Activated T-cell treated with anti-CD3 and anti-CD28 coated beads, Interleukin-2, amount 50 U/mL, for 1 hour (primary cell): ENCODE measurements at regions not wholly inside any gene's neighbourhood (a gene's known extent, or its start where the extent isn't known, plus 50 kb on each side); places are given as distances from the start of the nearest gene placed in this dataset.

ENCODE experiments used
- DNase-seq: peaks from one replicate; pipeline ENCODE4 v3.0.0-alpha.2; 2020

DNA sequence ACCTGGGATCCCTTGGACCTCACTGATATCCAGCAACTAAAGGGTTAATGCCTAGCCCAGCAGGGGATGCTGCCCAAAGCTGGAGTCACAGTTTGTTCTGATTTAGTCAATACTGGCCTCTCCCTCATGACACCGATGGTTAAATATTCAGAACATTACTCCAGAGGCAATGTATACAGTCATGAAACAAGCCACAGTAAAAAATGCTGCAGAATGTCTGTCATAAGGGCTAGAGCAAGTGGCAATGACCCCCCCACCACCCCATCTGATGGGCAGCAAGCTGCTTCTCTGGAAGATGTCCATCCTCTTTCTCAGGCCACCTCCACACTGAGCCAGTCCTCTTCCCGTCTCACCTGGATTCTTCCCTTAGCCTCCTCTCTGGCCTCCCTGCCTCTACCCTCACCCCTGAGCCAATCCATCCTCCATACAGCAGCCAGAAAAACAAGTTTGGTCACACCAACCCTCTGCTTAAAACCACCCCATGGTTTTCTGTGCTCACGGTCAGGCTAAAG, 99.0 kb upstream of the KCNG1 start:
- DNase-seq, result no peak

DNA sequence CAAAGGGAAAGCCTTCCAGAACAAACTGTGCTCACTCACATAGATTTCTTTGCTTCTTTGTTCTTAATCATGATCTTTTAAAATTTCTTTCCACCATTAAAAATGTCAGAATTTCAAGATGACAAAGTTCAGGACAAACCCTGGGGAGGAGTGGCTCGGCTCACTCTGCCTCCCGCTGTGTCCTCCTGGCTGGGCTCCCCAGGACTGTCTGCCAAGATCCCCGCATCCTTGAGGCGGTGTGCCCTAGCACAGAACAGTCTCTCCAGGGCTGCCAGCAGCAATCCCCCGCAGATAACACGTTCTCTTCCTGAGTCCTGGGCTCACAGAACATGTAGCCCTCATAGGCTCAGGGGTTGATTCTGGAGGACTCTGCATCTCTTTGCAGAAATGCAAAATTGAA, 98.4 kb upstream of the KCNG1 start:
- DNase-seq, result no peak

DNA sequence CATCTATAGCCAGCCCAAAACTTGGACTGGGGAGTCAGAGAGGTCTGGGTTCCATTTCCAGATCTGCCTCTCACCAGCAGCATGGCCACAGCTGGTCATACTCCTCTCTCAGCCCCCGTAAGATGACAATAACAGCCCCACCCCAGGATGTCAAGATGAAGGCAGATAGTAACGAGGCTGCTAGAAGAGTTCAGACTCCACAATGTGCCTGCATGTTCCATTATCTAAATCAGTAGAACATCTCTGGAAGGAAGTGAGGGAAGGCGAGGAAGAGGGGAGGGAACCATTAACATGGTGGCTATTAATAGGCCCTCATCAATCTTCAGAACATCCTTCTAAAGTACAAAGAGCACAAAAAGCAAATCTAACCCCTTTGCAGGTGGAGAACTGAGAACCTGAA, 98.0 kb upstream of the KCNG1 start:
- no peak for DNase-seq

DNA sequence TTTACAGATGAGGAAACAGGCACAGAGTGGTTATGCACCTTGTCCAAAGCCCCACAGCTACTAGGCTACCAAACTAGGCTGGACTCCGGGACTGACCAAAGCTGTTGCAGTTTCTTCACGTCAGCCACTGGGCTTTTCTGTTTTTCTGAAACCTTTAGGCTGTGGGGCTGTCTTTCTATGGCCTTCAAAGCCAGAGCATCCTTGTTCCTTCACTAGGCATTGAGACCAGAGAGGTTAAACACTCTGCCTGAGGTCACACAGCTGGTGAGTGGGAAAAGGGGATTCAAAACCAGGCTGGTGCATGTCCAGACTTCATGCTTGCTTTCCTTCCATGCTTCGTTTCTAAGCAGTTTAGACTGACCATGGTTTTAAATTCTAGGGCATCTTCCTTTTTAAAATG, 97.5 kb upstream of the KCNG1 start:
- no peak for DNase-seq

DNA sequence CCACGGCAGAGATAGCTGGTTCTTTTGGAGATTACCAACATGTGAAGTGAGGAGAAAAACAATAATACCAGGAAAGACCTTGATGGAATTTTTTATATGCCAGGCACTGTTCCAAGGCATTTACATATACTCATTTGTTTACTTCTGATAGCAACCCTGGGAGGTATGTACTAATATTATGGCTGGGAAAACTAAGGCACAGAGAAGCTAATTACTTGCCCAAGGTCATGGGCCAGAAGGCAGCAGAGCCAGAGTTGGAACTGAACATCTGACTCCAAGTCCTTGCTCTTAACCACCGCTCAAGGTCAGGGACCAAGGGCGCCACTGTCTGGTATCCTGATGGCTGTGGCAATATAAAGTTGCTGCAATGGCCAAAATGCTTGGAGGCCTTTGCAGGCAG, 97.0 kb upstream of the KCNG1 start:
- DNase-seq, result no peak

DNA sequence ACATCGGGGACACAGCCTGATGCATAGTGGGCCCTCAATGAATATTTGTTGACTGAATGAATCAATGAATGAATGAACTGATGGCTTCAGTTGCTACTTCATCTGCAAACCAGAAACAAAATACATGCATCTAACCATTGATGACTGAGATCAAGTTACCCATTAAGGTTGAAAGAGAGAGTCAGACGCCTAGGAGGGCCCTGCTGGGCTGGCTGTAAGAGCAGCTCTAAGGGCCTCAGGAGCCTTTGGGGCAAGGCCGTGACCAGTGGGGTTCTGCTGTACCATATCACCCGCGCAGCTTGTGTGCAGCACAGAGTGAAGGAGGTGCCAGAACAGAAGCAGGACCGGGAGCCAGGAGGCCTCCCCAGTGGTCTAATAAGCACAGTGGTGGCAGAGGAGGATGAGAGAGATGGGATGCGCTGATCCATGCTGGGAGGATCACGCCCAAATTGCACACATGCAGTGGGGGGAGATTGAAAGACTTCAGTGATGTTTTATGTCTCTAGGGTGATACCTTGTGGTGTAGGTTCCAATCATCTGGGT, 96.1 kb upstream of the KCNG1 start:
- DNase-seq, result no peak

DNA sequence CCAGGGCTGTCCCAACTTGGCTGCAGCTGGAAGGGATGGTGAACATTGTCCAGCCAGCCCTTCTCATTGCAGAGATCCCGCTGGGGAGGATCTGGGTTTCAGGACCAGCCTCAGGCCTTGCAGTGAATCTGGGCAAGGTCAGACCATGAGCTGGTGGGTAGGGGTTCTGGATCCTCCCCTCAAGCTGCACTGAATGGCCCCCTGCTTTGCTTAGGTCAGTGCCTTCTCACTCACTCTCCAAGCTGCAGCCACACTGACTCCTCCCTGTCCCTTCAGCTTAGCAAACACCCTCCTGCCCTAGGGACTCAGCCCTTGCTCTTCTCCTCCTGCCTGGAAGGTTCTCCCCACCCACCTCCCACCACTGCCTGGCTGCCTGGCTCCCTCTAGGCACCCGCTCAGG, 95.3 kb upstream of the KCNG1 start:
- no peak for DNase-seq

DNA sequence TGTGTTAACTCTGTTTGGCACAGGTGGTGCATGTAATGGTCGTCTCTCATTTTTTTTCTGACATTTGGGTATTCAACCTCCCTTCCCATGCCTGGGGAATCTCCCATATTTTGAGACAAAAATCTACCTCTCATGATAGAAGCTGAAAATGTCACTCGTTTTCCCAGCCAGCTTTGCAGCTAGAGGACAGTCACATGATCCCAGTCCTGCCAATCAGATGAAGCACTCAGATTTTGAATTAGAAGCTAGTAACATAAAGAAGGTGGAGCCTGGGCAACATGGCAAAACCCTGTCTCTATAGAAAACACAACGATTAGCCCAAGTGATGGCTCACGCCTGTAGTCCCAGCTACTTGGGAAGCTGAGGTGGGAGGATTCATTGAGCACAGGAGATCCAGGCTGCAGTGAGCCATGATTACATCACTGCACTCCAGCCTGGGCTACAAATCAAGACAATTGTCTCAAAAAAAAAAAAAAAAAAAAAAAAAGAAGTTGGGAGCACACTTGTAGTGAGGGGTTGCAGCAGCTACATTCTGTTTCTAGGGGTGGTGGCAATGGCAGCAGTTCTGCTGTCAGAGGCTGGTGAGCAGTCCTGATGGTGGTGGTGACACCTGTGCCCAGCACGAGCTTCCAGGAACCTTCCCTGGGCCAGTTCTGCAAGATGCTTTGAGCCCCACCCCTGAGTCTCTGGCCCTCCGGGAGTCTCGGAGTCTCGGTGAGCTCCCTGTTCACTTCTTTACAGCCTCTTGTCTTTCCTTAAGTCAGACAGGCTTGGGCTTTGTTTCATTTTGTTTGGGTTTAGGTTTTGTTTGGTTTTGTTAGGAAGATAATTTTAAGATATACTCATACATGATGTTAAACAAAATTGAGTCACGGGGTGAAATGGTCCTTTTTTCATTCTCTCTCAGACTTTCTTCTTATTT, 94.1 kb upstream of the KCNG1 start:
- DNase-seq, result no peak

DNA sequence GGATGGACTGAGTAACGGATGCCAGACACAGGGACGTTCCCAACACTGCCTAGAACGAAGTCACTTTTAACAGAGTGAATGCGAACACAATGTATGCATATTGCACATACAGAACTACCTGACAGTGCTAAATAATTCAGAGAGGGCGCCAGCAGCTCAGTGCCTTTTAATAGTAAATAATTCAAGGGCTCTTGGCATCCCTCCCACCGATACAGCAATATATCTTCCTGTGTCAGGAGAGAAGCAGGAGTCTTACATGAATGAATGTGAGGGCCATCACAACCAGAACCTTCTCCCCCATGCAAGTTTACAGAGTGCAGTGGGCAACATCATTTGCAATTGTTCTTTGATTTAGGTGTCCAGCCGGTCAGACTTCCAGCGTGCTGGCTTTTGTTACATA, 88.4 kb upstream of the KCNG1 start:
- no peak for DNase-seq

DNA sequence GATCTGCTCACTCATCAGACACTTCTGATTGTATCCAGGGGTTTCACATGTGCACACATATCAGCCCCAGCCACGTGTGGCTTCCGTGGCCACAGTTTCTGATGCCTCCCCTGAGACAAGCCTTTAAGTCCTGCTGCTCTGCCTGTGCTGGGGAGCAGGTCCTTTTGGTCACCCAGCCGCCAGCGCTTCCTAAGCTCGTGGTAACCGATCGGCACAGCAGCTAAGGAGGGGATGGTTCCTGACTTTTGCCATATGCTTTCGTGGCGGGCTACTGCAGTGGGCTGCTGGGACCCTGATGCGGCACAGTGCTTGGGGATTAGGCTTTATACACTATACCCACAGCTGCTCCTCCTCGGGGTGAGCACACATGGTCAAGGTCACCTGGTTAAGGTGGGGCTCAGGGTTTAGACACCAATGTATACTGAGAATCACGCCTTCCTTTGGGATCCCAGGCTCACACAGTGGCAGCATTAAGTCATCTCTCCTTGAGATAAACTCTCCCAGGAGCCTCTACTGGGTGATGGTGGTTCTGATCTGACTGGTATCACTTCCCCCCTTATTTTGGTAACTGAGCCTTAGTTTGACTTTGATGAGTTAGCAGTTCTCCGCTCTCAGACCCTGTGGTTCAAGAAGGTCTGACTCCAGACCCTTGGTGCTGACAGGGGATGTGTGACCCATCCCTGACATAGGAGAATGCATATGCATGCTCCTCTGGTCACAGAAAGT, 85.9 kb upstream of the KCNG1 start:
- DNase-seq, result no peak

DNA sequence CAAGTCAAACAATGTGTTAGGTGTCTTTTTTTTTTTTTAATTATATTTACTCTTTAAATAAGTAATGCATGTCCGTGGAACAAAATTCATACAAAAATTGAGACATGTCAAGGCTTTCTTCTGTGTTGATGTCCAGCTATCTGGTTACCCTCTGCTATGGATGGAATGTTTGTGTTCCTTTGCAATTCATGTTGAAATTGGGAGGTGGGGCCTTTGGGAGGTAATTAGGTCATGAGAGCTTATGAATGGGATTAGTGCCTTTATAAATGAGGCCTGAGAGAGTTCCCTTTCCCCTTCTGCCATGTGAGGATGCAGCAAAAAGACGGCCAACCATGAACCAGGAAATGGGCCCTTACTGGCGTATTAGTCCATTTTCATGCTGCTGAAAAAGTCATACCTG, 83.1 kb upstream of the KCNG1 start:
- no peak for DNase-seq

DNA sequence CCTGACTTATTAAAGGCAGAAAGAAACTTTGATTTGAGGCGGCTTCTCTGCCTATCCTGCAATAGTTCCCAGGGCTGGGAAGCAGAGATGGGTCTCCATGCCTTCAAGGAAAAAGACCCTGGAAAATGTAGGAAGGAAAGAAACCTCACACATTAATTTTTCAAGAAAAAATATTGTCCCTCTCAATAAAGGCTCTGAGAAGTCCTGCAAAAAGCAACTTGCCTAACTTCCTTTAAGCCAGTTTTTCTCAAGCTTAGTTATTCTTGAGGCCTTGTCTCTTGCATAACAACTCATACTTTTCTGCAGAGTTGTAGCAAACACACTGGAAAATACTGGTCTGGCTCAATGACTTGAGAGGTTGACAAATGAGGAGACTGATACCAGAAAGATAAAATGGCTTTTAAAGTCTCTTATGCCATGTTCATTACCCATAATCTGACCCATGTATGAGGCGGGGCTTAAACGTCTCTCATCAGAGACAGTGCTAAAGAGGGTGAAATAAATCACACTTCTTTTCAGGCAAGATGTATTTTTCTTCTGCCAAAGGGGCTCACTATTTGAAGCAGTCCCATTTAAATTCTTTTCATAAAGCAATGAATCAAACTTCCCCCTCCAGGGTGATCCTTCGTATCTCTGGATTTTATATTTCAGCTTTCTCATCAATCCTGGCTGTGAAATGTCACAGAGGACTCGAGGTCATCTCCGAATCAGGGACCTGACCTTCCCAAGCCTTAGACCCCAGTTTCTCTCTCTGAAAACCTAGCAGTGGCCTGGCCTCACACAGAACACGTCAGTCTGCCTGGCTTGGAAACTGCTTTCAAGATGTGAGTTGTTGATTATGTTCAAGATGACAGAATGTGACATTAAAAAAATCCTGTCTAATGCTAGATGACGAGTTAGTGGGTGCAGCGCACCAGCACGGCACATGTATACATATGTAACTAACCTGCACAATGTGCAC, 82.3 kb upstream of the KCNG1 start:
- no peak for DNase-seq

DNA sequence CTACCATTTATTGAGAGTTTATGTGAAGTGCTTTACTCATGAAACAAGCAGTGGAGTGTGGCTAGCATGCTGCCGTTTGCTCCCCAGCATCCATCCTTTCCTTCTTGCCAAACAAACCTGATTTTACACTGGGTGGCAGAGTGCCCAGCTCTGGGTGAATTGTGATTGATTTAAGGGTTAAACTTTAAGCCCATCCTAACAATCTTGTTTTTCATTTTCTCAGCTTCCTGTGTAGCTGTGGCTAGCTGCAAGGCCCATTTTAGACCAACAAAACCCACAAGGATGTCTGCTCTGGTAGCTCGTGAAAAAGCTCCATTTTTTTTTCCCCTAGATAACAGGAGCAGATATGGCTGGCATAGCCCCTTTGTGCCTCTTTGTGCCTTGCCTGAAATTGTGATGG, 77.7 kb upstream of the KCNG1 start:
- no peak for DNase-seq

DNA sequence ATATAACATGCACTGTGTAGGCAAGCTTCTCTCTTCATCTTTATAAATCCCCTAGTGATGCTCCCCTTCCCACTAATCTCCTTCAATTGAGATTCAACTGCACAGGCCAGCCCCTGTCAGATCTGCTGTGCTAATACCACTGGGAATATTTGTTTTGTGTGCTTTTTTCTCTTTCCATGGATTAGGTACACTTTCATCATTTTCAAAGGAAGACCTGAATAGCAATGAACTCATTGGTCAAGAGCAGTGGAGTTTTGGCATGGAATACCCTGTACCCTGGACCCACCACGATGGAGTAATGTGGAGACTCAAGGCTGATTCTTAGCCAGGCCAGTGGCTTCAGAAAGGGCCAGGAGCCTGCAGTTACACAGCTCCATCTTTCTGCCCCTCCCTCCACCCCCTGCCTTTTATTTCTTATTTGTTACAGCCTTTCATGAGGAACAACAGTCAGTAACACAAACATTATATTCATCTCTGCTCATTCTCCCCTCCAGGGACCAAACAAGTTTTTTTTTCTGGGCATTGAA, 75.4 kb upstream of the KCNG1 start:
- no peak for DNase-seq

DNA sequence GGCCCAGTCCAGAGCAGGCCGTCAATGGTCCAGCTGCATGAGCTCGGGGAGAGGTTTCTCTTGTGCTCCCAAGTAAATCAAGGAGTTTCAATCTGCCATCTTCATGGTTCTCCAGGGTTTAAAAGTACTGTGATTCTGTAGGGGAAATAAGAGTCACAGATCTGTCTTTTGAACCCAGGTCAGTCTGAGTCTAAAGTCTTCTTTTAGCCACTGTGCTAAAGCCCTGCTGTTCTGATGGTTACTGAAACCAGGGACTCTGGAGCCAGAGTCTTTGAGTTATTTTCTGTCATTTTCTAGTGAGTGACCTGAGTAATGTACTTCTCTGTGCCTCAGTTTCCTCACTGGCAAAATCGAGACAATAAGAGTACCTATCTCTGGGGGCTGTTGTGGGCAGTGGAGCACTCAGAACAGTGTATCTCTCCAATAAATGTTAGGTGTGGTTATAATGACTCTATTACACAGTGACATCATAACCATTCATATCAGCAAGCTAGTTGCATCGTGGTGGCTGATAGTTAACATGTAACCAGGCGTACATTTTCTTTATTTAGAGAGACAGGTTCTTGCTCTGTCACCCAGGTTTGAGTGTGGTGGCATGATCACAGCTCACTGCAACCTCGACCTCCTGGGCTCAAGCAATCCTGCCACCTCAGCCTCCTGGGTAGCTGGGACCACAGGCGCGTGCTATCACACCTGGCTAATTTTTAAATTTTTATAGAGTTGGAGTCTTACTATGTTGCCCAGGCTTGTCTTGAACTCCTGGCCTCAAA, 74.6 kb upstream of the KCNG1 start:
- DNase-seq, result no peak

DNA sequence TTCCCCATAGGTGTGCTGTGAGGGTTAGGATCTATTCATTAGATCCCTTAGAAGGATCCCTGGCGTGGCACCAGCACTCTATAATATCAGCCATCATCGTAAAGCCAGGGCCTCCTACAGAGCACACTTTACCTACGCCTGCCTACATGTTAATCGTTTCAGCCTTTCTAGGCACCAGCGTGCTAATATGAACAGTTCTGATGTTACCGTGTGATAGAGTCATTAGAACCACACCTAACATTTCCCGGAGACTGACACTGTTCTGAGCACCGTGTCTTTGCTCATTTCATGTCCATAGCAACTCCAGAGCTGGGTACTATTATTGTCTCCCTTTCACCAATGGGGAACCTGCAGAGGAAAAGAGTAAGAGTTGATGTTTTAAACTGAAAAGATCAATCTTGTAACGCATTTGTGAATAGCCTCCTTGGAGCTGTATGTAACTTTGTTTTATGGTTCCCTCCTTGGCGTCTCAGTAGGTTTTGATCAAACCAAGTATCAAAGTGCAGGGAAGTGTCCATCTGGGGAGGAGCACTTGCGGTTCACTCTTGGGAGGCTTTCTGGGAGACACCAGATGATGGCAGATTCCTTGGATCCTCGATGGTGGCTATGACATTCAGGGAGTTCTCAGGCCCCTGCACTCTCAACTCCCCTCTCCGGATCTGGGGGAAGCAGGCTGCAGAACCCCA, 73.8 kb upstream of the KCNG1 start:
- DNase-seq, result no peak

DNA sequence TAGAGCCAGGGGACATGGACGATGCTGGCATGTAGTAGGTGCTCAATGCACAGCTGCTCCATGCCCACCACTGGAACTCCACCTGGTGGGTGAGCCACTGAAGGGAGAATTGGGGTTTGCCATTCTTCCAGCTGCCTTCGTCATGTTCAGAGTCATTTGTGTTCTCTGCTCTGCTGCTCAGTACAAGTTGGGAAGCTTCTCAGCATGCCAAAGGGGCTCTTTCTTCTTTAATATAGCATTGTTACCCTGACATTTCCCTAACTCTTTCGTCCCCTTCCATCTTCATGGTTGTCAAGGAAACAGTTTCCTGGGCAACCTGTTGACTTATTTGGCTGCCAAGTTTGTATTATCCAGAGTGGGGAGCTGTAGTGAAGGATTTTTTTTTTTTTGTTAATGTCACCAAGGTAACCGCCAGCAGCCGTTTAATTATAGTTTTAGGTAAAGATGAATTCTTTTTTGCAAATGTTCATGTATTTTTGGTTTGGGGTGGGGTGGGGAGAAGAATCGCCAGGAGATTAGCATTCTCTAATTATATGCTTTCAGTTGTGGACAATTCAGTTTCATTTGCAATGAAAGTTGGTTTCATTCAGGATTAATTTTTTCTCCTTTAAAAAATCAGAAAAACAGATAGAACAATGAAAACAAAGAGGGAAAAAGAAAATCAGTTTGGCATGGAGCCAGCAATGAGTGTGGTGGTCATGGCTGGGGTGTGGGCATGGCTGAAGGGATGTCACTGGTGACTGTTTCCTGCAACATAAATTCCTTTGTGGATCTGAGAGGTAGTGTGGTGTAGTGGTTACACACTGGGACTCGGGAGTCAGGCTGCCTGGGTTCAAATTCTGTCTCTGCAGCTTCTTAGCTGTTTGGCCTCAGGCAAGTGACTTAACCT, 73.0 kb upstream of the KCNG1 start:
- DNase-seq, result no peak

DNA sequence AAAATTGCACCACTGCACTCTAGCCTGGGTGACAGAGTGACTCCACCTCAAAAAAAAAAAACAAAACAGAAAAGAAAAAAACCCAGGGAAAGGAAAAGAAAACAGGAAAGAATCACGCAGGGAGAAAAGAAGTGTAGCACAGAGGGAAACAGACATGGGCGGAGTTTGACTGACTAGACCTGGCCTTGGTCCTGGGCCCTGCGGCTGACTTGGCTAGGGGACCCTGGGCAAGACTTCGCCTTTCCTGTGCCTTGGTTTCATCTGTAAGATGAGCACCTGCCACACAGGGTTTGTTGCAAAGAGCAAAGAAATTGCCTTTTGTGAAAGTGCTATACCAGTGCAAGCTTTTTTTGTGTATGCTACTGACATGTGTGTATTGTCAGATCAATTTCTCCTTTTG, 71.3 kb upstream of the KCNG1 start:
- no peak for DNase-seq

DNA sequence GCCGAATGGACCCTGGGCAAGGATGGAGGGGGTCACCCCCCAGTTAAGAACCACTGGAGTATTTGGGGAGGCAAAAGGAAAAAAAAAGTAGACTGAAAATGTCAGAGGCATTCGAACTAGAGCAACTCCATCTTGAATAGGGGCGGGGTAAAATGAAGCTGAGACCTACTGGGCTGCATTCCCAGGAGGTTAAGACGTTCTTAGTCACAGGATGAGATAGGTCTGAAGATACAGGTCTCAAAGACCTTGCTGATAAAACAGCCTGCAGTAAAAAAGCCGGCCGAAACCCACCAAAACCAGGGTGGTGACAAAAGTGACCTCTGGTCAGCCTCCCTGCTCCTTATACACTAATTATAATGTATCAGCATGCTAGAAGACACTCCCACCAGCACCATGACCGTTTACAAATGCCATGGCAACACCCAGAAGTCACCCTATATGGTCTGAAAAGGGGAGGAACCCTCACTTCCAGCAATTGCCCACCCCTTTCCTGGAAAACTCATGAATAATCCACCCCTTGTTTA, 70.4 kb upstream of the KCNG1 start:
- DNase-seq, result no peak

DNA sequence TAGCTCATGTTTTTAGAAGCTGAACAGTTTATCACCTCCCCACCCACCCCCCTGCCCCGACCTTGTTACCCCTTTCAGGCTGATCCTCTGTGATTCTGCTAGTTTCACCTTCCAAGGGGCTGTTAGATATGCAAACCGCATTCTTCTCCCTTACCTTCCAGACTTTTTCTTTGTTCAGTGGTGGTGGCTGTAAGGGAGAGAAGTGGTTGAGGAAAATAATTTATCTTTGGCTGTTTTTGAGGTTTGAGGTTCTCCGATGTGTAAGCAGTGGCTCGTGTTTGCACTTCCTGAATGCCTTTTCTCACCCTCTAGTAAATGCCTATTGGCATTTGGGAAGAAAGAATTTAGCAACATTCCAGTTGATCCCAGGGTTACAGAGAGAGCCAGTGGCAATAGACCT, 69.4 kb upstream of the KCNG1 start:
- no peak for DNase-seq
